Thyroid gland (tissue), 4 donors: ENCODE measurements at regions not wholly inside any gene's neighbourhood (a gene's known extent, or its start where the extent isn't known, plus 50 kb on each side); places are given as distances from the start of the nearest gene placed in this dataset.

Experiments used
- POLR2A ChIP-seq, 2 donors: fragments of 450-650 bp; IDR thresholded peaks; one replicate each; pipeline ENCODE4 v1.6.1; 2017; ENCODE audit warnings: antibody characterized with exemption in 2 of 2, mild to moderate bottlenecking in 2 of 2, moderate library complexity in 1 of 2
- TF ChIP-seq, protein P1 (sequence below), 6 experiments: fragments of 200-600 bp in 3 of 6; fragments of 450-650 bp in 3 of 6; sonication (generic) in 3 of 6; IDR thresholded peaks; one replicate each; pipeline ENCODE4 v1.5.1; 2016 to 2019; ENCODE audit warnings: antibody characterized with exemption in 6 of 6, mild to moderate bottlenecking in 2 of 6, inconsistent platforms in 1 of 6, moderate library complexity in 1 of 6

DNA sequence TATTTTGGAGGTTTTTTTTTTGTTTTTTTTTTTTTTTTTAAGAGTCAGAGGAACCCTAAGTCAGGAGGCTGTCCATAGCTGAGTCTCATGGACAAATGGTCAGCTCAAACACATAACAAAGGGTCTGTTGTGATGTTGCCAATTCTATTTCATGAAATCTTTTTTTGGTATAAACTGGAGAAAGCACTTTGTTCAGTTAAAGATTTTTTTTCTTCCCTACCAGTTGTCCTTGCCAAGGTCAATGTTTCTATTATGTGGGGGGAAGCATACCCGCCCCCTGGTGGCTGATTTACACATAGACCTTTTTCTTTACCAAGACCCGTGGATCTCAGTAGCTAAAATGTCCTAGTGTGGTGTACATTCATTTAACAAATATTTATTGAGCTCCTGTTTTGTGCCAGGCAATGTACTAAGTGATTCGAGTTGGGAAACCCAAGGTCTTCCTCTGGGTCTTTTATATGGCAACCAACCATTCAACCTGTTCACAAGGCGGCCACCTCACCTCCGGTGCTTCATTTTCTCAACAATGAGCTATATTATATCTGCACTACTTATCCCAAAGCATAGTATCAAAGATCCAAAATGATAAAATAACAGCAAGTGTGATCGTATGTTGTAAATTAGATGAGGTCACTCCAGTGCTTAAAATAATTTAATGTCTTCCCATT is 214.5 kb downstream of the PAH start:
- TF ChIP-seq, protein P1, sequence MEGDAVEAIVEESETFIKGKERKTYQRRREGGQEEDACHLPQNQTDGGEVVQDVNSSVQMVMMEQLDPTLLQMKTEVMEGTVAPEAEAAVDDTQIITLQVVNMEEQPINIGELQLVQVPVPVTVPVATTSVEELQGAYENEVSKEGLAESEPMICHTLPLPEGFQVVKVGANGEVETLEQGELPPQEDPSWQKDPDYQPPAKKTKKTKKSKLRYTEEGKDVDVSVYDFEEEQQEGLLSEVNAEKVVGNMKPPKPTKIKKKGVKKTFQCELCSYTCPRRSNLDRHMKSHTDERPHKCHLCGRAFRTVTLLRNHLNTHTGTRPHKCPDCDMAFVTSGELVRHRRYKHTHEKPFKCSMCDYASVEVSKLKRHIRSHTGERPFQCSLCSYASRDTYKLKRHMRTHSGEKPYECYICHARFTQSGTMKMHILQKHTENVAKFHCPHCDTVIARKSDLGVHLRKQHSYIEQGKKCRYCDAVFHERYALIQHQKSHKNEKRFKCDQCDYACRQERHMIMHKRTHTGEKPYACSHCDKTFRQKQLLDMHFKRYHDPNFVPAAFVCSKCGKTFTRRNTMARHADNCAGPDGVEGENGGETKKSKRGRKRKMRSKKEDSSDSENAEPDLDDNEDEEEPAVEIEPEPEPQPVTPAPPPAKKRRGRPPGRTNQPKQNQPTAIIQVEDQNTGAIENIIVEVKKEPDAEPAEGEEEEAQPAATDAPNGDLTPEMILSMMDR (IDR thresholded peaks at IDR 0.05), result peak; percentile 40 to 79 (median 72)
- no peak for TF ChIP-seq POLR2A (IDR thresholded peaks at IDR 0.05)
